GM23338 (cell line): ENCODE measurements at regions not wholly inside any gene's neighbourhood (a gene's known extent, or its start where the extent isn't known, plus 50 kb on each side); places are given as distances from the start of the nearest gene placed in this dataset.

ENCODE experiments used
- ATAC-seq: fragments of 200-7000 bp; cut with Tn5 transposase; 3 replicates; pipeline ENCODE4 v1.9.1; 2020
- DNase-seq: peaks from one replicate; pipeline ENCODE4 v3.0.0-alpha.2; 2015; ENCODE audit warnings: low spot score
- H2AFZ ChIP-seq: fragments of 200-600 bp; sonication (generic); 2 replicates; pipeline ENCODE4 v1.8.0; 2016; ENCODE audit warnings: antibody characterized with exemption, mild to moderate bottlenecking, moderate library complexity
- H3F3A ChIP-seq: fragments of 200-600 bp; sonication (generic); replicated peaks from 2 replicates; pipeline ENCODE4 v1.8.0; 2017; ENCODE audit warnings: antibody characterized with exemption, mixed run types, low read depth
- H3K27ac ChIP-seq: fragments of 200-600 bp; sonication (generic); 2 replicates; pipeline ENCODE4 v1.6.1; 2016; ENCODE audit warnings: low read depth
- H3K27me3 ChIP-seq: fragments of 200-600 bp; sonication (generic); 2 replicates; pipeline ENCODE4 v1.8.0; 2016; ENCODE audit warnings: mild to moderate bottlenecking, mixed run types, moderate library complexity; ENCODE audit not compliant: insufficient read depth
- H3K36me3 ChIP-seq: fragments of 200-600 bp; sonication (generic); 2 replicates; pipeline ENCODE4 v1.8.0; 2016; ENCODE audit warnings: mild to moderate bottlenecking; ENCODE audit not compliant: insufficient read depth
- H3K4me1 ChIP-seq: fragments of 200-600 bp; sonication (generic); 2 replicates; pipeline ENCODE4 v1.8.0; 2016; ENCODE audit warnings: mild to moderate bottlenecking, moderate library complexity; ENCODE audit not compliant: insufficient read depth
- H3K4me2 ChIP-seq: fragments of 200-600 bp; sonication (generic); 2 replicates; pipeline ENCODE4 v1.7.1; 2017; ENCODE audit warnings: mixed run types
- H3K4me3 ChIP-seq: fragments of 200-600 bp; sonication (generic); 2 replicates; pipeline ENCODE4 v1.6.1; 2016; ENCODE audit warnings: mixed run types
- H3K79me2 ChIP-seq: fragments of 200-600 bp; sonication (generic); replicated peaks from 2 replicates; pipeline ENCODE4 v1.8.0; 2017; ENCODE audit warnings: mild to moderate bottlenecking; ENCODE audit not compliant: insufficient read depth
- H3K9me2 ChIP-seq: fragments of 200-600 bp; sonication (generic); 2 replicates; pipeline ENCODE4 v1.8.0; 2017; ENCODE audit not compliant: insufficient read depth
- H4K20me1 ChIP-seq: fragments of 200-600 bp; sonication (generic); replicated peaks from 2 replicates; pipeline ENCODE4 v1.8.0; 2017; ENCODE audit warnings: mild to moderate bottlenecking; ENCODE audit not compliant: insufficient read depth
- H3K27ac Mint-ChIP-seq: 2 replicates; pipeline ENCODE4 v1.8.0; 2020; ENCODE audit warnings: inconsistent platforms, mild to moderate bottlenecking, moderate library complexity, mixed read lengths
- H3K27me3 Mint-ChIP-seq: 3 replicates; pipeline ENCODE4 v1.8.0; 2022; ENCODE audit warnings: low read depth, mild to moderate bottlenecking, moderate library complexity, mixed read lengths, inconsistent platforms; ENCODE audit not compliant: insufficient read depth, poor library complexity
- H3K36me3 Mint-ChIP-seq: 3 replicates; pipeline ENCODE4 v1.8.0; 2021; ENCODE audit warnings: low read depth, mild to moderate bottlenecking, inconsistent platforms, moderate library complexity, mixed read lengths
- H3K4me1 Mint-ChIP-seq: 3 replicates; pipeline ENCODE4 v1.8.0; 2020; ENCODE audit warnings: mild to moderate bottlenecking, inconsistent platforms, mixed read lengths
- H3K4me3 Mint-ChIP-seq: 3 replicates; pipeline ENCODE4 v1.8.0; 2021; ENCODE audit warnings: moderate library complexity, mild to moderate bottlenecking, inconsistent platforms, mixed read lengths
- H3K9me3 Mint-ChIP-seq: 3 replicates; pipeline ENCODE4 v1.8.0; 2020; ENCODE audit warnings: moderate library complexity, mild to moderate bottlenecking, inconsistent platforms, mixed read lengths
- CTCF ChIP-seq, 2 experiments: fragments of 200-600 bp in 1 of 2; sonication (generic) in 1 of 2; conservative IDR thresholded peaks; 2 replicates each; pipeline versions ENCODE4 v1.5.1 to v1.6.1; 2016 to 2017; ENCODE audit warnings: antibody characterized with exemption in 2 of 2, low read depth in 2 of 2, mild to moderate bottlenecking in 2 of 2, moderate library complexity in 1 of 2
- EZH2 ChIP-seq: fragments of 200-600 bp; sonication (generic); IDR thresholded peaks from one replicate; pipeline ENCODE4 v1.8.0; 2017; ENCODE audit warnings: antibody characterized with exemption, mild to moderate bottlenecking, low read depth; ENCODE audit not compliant: unreplicated experiment
- JUNB ChIP-seq: IDR thresholded peaks from one replicate; pipeline ENCODE4 v1.6.1; 2016; ENCODE audit warnings: antibody characterized with exemption; ENCODE audit not compliant: unreplicated experiment
- NANOG ChIP-seq: IDR thresholded peaks from 2 replicates; pipeline ENCODE4 v1.6.1; 2016; ENCODE audit warnings: antibody characterized with exemption, borderline replicate concordance
- POLR2AphosphoS5 ChIP-seq: IDR thresholded peaks from 2 replicates; pipeline ENCODE4 v1.6.1; 2016; ENCODE audit warnings: antibody characterized with exemption, low read depth
- STAT1 ChIP-seq: IDR thresholded peaks from one replicate; pipeline ENCODE4 v1.6.1; 2016; ENCODE audit warnings: antibody characterized with exemption; ENCODE audit not compliant: unreplicated experiment
- ZNF114 ChIP-seq: fragments of 250-450 bp; sonication (Bioruptor Pico); IDR thresholded peaks from 2 replicates; pipeline ENCODE4 v1.5.0; 2020; ENCODE audit warnings: mild to moderate bottlenecking, moderate library complexity
- ZNF462 ChIP-seq: fragments of 250-450 bp; sonication (Bioruptor Pico); IDR thresholded peaks from 2 replicates; pipeline ENCODE4 v1.5.0; 2020; ENCODE audit warnings: mild to moderate bottlenecking, moderate library complexity

GRCh38 chr5:167696558-167697314, 594.7 kb upstream of the WWC1 start:
- Mint-ChIP-seq H3K27ac (peak overlapping the region; percentile 10), H3K9me3 (peaks cover 3% of the 10 kb centered on the region; the same call in 2 of the 3 replicates), H3K27me3 (no peaks in the 10 kb centered on the region), H3K4me3 (no peak overlapping the region), H3K4me1 (peaks cover 45% of the 10 kb centered on the region), H3K36me3 (peaks cover 3% of the 10 kb centered on the region; the same call in 1 of the 3 replicates)
- Histone ChIP-seq H3K79me2 (no peaks in the 10 kb centered on the region), H3K4me3 (no peak overlapping the region), H3K4me2 (no peak overlapping the region), H3K27me3 (no peaks in the 10 kb centered on the region), H3F3A (no peaks in the 10 kb centered on the region), H3K9me2 (no peaks in the 10 kb centered on the region), H4K20me1 (no peaks in the 10 kb centered on the region), H3K4me1 (peaks cover 28% of the 10 kb centered on the region), H3K27ac (no peak overlapping the region), H2AFZ (no peak overlapping the region), H3K36me3 (no peaks in the 10 kb centered on the region)
- TF ChIP-seq CTCF (conservative IDR thresholded peaks at IDR 0.05; ENCODE audit: low read depth in 2 of 2), result peak in 1 of 2 experiments; percentile 42; a peak in 2 of 4 replicates
- no peak for TF ChIP-seq EZH2
- TF ChIP-seq JUNB, result no peak
- TF ChIP-seq NANOG, result no peak
- no peak for TF ChIP-seq ZNF114 (CRISPR knock-in tag)
- DNase-seq (peak; percentile 26), ATAC-seq (0 out of 3 replicates have a peak, but pooled peaks have one; percentile 12)

- no peak overlapping the region for H3K4me2 ChIP-seq
Measured at GRCh38 chr5:167699432-167699831, 592.0 kb upstream of the WWC1 start.

More at GRCh38 chr5:167699432-167699831, 592.0 kb upstream of the WWC1 start:
- Histone ChIP-seq H4K20me1 (no peaks in the 10 kb centered on the region), H3K27me3 (no peaks in the 10 kb centered on the region), H3K27ac (peak overlapping the region; percentile 78; the same call in 1 of the 2 replicates), H3K36me3 (no peaks in the 10 kb centered on the region), H3K4me3 (no peak overlapping the region), H3F3A (no peaks in the 10 kb centered on the region), H3K79me2 (no peaks in the 10 kb centered on the region), H2AFZ (no peak overlapping the region), H3K4me1 (peaks cover 28% of the 10 kb centered on the region), H3K9me2 (no peaks in the 10 kb centered on the region)
- Mint-ChIP-seq H3K4me1 (peaks cover 41% of the 10 kb centered on the region), H3K4me3 (no peak overlapping the region), H3K9me3 (peaks cover 3% of the 10 kb centered on the region; the same call in 2 of the 3 replicates), H3K27ac (peak overlapping the region; percentile 95), H3K36me3 (peaks cover 6% of the 10 kb centered on the region; the same call in 1 of the 3 replicates), H3K27me3 (no peaks in the 10 kb centered on the region)
- peak; percentile 98 for ATAC-seq
- DNase-seq, result peak; percentile 91
- TF ChIP-seq STAT1, result no peak
- no peak for TF ChIP-seq POLR2AphosphoS5
- TF ChIP-seq ZNF114 (CRISPR knock-in tag), result 0 out of 2 replicates have a peak, but pooled peaks have one; percentile 9
- TF ChIP-seq ZNF462 (CRISPR knock-in tag), result peak; percentile 93
